HG03045 (cell line): ENCODE measurements at regions not wholly inside any gene's neighbourhood (a gene's known extent, or its start where the extent isn't known, plus 50 kb on each side); places are given as distances from the start of the nearest gene placed in this dataset.
"Not testable (repeated sequence)": the region's sequence is repeated elsewhere in the genome, so short reads cannot be mapped to it uniquely, and the experiment has no call there.

Experiments
- ATAC-seq: cut with Tn5 transposase; IDR thresholded peaks from one replicate; pipeline ENCODE4 v1.9.1; 2021; ENCODE audit warnings: mild to moderate bottlenecking, moderate library complexity; ENCODE audit not compliant: unreplicated experiment

DNA sequence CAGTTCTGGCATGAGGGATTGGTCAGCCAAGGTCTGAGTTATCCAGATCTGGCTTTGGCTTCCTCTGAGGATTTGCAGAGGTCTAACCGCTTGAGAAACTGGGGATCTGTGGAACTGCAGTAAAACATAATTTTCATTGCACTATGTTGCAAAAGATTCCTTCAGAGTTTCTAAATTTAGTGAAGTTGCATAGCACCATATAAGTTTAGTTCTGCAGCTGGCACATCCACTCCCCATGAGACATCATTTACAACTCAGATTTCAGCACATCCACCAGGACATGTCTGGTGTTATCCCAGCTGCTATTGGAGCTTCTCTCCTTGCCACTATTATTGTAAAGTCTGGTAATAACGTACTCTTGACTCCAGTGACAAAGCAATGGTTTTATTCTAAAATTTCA, 181.5 kb downstream of the CWF19L2 start:
- ATAC-seq = no peak

DNA sequence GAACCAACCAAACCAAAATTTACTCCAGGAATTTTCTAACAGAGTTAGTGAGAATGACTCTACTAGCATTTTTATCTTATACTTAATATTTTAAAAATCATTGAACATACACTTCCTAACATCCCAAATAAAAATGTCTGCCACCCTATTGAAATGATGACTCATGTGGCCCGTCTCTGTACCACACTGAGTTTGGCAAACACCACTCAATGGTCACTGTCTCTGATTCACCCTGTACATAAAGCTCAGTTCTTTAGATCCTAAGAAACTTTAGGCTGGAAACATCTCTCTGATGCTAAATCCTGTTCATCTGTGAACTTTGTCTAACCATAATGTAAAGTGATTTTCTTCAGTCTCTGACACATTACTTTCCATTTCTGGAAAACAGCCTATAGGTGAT, 182.0 kb downstream of the CWF19L2 start:
- no peak for ATAC-seq

DNA sequence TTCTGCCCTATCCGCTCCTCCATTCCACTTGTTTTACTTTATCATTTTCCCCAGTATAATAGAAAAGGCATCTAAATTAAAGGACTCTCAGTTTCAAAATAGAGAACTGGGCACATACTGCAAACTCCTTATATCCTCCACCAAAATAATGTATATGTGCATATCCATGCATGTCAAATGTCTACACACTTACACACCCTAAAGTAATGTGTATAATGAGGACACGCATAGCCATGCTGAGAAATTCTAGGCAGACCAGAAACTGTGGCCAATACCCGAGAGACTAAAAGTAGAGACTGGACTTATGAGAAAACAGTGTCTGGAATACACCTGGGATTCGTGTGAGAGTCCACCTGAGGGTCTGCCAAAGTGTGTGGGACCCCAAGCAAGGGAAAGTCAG, 183.5 kb downstream of the CWF19L2 start:
- ATAC-seq = no peak

DNA sequence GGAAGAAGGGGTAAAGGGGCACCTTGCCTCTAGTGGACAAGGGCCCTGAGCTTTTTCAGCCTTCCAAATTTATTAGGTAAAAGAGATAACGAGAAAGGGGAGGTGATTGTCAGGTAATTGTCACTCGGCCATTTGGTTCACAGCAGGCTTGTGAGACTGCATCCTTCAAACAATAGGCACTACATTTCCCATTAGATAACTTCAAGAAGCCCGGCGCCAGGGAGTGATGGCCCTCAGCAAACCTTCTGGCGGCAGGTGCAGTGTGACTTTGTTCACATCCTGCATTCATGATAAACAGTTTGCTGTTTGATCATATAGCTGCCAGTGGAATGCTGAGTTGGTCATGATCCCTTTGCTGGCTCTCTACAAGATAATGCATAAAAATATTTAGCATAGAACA, 185.1 kb downstream of the CWF19L2 start:
- ATAC-seq = no peak

DNA sequence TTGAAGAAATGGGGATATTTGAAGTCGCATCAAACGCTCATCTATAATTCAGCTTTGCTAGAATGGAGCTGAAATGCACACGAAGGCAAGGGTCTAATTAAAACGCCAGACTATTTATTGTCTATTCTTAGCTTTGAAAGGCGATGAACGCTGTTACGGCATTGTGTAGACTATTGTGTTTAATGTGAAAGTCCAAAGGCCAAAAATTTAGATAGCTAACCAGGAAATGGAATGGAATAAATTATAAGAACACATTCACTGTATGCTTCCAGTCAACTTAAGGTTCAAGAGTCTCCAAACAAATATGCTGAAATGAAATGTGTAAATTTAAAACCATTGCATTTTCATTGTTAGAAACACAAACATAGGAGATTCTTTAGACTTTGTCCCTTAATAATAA, 186.2 kb downstream of the CWF19L2 start:
- ATAC-seq = no peak

DNA sequence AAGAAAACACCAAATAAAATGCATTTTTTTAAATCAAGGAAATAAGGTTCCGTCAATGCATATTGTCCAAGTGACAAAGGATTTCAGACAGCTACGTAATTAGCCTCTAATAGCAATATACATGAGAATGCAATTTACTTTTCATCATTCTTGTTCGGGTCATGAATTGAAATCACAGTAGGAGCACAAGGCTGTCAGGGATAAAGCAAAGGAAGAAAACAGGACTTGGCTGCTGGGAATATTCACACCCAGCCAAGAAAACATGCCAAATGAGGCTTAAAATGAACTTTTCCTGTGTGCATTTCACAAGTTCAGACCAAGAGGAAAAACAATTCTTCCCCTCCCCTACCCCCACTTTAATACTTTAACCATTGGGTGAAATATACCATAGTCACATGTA, 188.6 kb downstream of the CWF19L2 start:
- no peak for ATAC-seq

DNA sequence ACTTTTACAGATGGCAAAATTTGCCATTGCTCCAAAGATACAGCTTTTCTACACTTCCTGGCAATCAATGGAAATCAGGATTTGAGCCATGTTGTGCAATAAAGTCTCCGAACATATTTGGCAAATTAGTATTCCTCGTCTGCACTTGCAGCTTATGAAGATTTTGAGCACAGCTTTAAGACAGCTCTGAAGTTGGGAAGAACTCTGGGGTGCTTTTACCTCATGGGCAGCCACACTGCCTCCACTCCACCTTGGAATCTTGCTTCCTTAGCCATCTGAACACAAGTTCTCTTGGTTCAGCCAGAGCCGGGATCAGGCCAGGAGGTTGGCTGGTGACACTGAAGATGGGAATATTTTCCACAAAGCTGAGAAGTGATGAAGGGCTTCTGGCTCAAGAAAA, 191.2 kb downstream of the CWF19L2 start:
- no peak for ATAC-seq

DNA sequence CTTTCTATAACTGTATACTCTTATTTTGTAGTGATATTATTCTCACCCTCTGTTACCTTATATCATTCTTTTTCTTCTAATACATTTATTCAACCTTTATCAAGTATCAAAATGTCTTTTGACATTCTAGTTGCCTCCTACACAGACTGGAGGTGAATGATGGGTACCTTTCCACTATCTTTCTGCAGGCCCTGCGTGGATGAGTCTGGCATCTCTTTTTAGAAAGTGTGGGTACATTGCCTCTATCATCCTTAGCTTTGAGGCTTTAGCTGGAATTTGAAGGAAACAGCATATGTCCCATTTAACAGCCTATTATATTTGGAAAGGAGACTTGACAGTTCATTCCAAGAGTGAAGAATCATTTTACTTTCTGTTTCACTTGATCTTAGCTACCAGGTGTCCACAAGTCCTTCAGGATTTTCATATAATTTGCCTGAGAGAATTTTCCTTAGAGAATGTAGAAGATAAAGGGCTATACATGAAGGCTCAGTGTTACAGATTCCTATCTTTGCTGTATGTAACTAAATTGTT, 192.0 kb downstream of the CWF19L2 start:
- no peak for ATAC-seq

DNA sequence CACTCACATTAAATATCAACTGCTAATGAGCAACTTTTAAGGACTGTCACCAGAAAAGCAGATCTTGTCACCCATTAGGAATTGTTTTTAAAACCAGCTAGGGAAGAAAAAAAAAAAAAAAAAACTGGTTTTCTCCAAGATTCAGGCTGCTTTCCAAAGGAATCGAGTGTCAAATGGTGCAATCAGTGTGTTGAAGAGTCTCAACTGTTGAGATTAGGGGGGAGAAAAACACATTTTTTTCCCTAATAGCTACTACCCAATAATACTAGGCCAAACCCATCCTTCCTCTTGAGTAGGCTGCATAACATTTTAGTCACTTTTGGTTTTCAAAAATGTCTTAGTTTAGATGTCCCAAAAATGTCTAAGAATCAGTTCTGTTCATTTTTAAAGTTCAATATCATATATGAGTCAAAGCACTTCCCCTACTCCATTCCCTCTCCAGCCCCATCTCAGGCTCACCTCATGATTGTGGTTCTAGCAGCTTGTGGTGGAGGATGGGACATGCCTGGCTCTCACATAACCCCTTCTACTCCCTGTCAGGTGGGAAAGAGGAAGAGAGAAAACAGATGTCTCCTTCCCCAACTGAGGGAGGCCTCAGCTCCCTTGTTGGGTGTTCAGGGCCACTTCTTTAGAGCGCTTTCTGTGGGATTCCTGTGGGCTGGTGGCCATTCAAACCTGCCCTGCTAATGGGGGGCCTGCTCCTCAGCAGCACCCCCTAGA, 193.6 kb downstream of the CWF19L2 start:
- peak; percentile 45 for ATAC-seq

DNA sequence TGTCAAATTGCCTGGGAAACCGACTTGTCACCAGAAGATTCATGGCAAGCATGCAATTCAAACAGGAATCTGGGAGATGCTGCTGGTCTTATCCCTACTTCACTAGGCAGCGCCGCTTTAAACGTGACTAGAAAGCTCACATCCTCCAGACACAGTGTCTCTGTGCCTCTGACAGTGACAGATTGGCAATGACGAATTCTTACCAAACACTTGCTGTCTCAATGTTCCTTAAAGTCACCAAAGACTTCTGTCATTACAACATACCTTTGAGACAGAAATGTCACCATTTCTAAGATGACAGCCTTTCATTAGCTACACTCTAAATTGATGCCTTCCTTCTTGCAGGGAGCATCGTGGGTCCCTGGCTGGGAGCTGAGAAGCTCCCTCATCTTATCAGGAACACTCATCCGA, 197.8 kb downstream of the CWF19L2 start:
- no peak for ATAC-seq

DNA sequence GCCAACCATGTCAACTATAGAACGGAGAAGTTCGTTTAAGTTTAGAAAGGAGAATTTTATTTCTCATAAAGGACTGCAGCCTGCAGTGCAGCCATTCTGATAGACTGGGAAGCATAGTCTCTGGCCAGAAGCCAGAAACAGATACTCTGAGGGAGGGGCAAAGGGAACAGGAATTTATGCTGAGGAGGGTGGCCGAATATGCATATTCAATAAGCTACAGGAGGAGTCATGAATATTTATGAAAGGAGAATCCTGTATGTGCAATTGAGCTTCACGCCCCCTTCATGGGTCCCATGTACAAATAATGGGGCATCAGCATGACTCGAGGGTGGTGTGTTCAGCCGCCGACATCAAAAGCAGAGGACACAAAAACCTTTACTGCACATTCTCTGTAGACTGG, 199.9 kb downstream of the CWF19L2 start:
- ATAC-seq = no peak

DNA sequence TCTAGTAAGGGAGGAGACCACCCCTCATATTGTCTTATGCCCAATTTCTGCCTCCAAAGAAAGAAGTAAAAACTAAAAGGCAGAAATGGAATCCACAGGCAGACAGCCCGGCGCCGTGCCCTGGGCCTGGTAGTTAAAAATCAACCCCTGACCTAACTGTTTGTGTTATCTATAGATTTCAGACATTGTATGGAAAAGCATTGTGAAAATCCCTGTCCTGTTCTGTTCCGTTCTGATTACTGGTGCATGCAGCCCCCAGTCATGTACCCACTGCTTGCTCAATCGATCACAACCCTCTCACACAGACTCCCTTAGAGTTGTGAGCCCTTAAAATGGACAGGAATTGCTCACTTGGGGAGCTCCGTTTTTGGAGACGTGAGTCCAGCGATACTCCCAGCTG, 204.0 kb downstream of the CWF19L2 start:
- ATAC-seq = not testable (repeated sequence)

DNA sequence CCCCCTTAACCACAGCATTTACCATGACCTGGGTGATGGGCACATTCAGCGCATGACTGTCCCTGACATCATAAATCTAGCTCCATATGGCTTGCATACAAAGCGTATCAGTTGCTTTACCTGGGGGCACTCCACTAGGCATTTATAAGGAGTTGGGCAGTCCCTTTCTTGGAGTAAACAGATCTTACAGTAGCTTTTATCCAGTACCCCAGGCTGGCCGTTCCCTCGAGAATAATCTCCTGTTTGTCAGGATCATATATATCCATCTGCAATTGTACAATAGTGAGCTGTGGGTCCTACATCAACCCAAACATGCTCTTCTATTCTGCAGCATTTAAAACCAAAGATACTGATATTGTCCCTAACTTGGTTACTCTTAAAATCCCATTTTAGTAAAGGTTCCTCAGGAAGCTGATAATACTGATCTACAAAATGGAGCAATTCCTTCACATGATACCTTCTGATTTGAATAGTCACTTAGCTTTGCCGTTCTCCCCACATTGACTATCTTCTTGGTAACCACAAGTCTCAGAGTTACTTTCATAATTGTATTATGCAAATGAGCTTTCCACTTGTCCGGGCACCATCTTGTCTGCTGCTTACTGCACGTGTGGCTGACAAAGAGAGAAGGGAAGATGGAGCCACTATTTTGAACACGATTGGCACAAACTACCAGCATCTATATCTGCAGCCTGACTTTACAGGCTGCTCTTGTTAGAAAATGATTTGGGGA, 205.0 kb downstream of the CWF19L2 start:
- peak; percentile 75 for ATAC-seq

DNA sequence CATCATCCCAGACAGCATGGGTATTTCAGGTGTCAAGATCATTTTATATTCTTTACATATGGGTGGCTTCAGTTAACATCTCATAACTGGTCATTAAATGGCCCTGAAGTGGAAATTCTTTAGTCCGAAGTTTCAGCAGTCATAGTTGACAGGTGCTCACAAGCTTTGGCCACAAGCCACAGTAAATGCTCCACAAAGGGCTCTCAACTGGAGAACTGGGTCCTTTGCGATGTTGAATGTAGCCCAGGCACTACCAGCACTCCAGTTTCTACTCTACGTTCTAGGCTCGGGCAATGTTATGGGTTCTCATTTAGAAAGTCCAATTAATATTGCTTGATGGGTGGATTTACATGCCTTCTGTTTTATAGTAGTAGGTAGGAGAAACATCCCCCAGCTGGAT, 206.3 kb downstream of the CWF19L2 start:
- no peak for ATAC-seq

DNA sequence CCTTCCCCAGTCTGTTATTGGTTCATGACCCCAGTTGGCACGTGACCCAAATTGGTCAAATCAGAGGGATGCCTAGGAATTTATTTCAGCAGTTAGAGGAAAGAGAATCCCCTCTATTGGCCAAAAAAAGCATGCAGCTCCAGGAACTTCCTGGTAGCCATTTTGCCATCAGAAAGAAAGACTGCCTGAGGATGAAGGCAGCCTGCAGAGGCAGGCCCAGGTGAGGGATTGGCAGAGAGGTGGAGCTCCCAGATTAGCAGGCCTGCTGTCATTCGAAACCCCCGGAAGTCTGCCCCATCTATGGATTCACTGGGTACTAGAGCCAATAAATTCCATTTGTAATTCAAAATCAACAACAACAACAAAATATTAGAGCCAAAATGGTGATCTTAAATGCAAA, 207.6 kb downstream of the CWF19L2 start:
- no peak for ATAC-seq

DNA sequence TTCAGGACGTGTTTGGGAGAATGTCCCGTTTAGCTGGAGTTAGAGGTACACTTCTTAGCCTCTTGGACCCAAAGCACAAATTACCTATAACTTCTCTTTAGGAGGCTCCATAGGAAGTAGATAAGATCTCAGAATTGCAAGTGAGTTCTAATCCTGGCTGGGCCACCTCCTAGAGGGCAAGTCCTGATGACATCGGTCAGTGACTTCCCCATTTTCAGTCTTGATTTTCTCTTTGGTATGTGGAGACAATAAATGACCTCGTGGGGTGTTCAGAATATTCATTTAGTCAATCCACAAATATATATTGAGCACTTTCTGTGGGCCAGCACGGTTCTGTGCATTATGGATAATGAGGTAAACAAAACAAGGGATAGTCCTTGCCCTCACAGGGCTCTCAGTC, 208.6 kb downstream of the CWF19L2 start:
- no peak for ATAC-seq

DNA sequence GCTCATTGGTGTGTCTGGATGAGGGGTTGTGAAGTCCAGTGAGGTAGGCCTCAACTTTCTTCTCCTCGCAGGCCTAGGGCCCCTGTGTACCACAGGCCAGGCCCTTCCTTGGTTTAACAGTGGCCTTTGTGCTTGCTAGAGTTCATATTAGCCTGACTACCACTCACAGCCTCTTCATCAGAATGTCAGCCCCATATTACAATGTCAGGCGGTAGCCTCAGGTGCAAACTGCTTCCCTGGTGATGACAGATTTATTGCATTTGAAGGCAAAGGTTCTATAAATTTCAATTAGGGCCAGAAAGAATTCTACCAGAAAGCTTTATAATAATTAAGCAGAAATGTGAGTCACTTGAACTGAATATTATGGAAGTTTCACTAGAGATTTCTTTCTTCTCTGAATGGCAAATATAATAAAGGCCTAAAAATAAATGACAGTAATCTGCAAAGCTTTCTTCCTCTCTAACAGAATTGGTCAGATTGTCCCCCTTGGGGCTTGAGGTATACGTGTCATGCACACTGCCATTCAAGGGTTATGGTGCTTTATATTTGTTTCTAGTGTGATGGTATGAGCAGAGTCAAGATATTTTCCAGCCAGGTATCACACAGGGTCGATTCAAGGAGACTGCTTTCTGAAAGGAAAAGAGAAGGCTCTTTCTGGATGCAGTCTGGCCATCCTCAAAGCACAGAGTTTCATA, 210.3 kb downstream of the CWF19L2 start:
- no peak for ATAC-seq

DNA sequence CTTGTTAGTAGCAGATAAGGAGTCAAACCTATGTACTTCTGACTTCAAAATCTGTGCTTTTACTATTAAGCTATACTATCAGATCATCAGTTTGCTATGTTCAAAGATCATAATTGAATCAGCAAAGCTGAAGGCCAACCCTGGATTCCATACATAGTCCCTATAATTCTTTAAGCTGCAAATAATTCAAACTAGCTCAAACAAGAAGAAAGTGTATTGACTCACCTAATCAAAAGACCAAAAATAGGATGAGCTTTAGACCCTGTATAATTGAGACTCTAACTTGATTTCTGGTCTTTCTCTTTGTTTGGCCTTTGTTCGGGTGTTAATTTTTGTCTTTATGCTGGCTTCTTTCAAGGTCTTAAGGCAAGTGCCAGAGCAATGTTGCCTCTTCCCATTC, 213.7 kb downstream of the CWF19L2 start:
- ATAC-seq = no peak

DNA sequence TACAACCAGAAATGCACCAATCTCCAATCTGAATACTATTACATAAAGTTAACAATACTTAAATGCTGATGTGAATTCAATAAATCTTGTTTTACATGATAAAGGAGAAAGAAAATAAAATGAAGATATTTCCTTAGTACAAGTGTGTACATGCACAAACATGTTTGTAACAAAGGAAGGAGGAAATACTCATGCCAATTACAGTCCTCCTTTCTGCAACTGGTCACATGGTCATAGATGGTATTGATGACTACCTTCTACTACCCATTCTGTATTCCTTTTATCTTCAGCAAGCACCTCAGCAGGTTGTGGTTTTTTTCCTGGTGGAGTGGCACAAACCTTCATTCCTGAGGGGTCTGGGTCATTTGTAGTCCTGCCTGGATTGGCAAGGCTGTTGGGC, 214.2 kb upstream of the GUCY1A2 start:
- ATAC-seq = no peak

DNA sequence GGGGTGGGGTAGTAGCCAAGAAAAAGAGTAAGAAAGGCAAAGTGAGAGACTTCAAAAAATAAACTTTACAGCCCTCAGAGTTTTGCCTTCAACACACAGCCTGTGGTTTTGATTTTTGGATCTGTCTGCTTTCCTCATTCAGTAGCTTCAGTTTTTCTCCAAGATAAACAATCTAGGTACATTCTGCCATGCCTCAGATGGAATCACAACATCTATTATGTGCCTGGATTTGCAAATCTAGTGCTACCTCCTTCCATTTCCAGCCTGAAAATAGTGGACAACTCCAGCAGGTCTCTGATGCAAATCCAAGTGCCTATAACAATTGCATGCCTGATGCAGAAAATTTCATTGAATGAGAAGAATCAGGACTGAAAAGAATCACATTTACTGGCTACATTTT, 206.6 kb upstream of the GUCY1A2 start:
- ATAC-seq = no peak

DNA sequence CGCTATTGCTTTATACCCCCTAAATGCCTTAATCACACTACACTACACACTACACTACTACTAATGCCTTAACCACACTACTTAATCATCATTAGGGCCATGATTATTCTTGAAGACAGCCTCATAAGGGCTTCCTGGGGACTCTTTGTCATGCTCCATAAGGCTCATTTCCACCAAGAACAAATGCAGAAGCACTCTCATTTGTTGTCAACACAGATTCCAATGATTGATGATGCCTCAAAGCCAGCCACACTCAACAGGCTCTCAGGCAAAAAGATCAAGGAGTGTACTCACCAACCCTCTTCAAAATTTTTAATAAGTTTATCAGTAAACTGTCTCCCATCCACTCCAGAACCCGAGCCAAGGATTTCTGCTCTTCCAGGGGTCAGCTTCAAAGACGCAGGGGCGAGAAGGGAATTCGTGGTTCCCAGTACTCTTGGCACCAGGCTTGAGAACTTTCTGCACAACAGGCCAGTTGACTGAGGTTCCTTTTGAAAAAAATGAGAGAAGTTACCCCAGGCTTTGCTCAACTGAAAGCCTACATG, 204.7 kb upstream of the GUCY1A2 start:
- ATAC-seq = no peak

DNA sequence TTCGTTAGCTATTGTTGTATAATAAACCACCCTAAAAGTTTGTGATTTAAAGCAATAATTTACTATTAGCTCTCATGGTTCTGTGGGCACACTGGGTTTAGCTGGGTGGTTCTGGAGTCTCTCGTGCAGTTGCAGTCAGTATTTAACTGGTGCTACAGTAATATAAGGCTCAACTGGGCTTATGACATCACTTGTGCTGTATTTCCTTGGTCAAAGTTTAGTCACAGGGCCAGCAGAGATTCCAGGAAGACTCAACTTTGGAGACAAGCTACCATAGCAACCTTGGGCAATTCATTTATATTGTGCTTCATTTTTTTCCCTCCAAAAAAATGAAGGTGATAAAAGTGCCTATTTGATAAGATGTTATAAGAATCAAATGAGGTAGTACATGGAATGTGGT, 204.2 kb upstream of the GUCY1A2 start:
- no peak for ATAC-seq
